ENCODE measurements at regions not wholly inside any gene's neighbourhood (a gene's known extent, or its start where the extent isn't known, plus 50 kb on each side); places are given as distances from the start of the nearest gene placed in this dataset.

GRCh38 chr13:58994777-58995176 lies 1169.0 kb downstream of the DIAPH3 start:
- TF ChIP-seq POLR2AphosphoS5 (IDR thresholded peaks at IDR 0.05): no peak
- H3K36me3 ChIP-seq: no peaks in the 10 kb centered on the region
- H3K27me3 ChIP-seq: no peaks in the 10 kb centered on the region
- H3K27ac ChIP-seq: no peak overlapping the region
- no peak overlapping the region for H3K4me3 ChIP-seq
- H3K4me1 ChIP-seq: peaks cover 0 to 2% (median 0%) of the 10 kb centered on the region in 4 donors
- H3K9me3 ChIP-seq: no peaks in the 10 kb centered on the region
- ATAC-seq (ENCODE audit: low FRiP score in 2 of 2) (no peak), DNase-seq (no peak)

- H3K4me3 ChIP-seq: no peak overlapping the region
- no peak for DNase-seq
- no peaks in the 10 kb centered on the region for H3K27me3 ChIP-seq
- no peak for ATAC-seq (ENCODE audit: low FRiP score in 2 of 2)
- TF ChIP-seq EP300 (IDR thresholded peaks at IDR 0.05): no peak
- no peak for TF ChIP-seq POLR2A (IDR thresholded peaks at IDR 0.05)
- no peak for TF ChIP-seq POLR2AphosphoS5 (IDR thresholded peaks at IDR 0.05)
- TF ChIP-seq CTCF (IDR thresholded peaks at IDR 0.05): no peak
- peaks cover 0 to 2% (median 0%) of the 10 kb centered on the region in 4 donors for H3K4me1 ChIP-seq
- 42 to 45% methylated on average over 2 of the region's 2 CpGs for WGBS, 2 donors
- no peaks in the 10 kb centered on the region for H3K36me3 ChIP-seq
- no peaks in the 10 kb centered on the region for H3K9me3 ChIP-seq
- H3K27ac ChIP-seq: no peak overlapping the region
These were observed 1165.0 kb downstream of the DIAPH3 start for GRCh38 chr13:58998716-58999115.

- H3K9me3 ChIP-seq: no peaks in the 10 kb centered on the region
- no peak for TF ChIP-seq POLR2A (IDR thresholded peaks at IDR 0.05)
- no peak for TF ChIP-seq POLR2AphosphoS5 (IDR thresholded peaks at IDR 0.05)
- TF ChIP-seq EP300 (IDR thresholded peaks at IDR 0.05): no peak
- no peak for TF ChIP-seq CTCF (IDR thresholded peaks at IDR 0.05)
- H3K27ac ChIP-seq: no peak overlapping the region
- WGBS, 2 donors: 96 to 98% methylated on average over 2 of the region's 2 CpGs
- no peaks in the 10 kb centered on the region for H3K27me3 ChIP-seq
- ATAC-seq (ENCODE audit: low FRiP score in 2 of 2) (no peak), DNase-seq (no peak)
- H3K4me3 ChIP-seq: no peak overlapping the region
- peaks cover 0 to 2% (median 0%) of the 10 kb centered on the region in 4 donors for H3K4me1 ChIP-seq
- H3K36me3 ChIP-seq: no peaks in the 10 kb centered on the region
These were observed 1163.9 kb downstream of the DIAPH3 start for GRCh38 chr13:58999851-59000250.

GRCh38 chr13:59000770-59001169 lies 1163.0 kb downstream of the DIAPH3 start:
- Histone ChIP-seq H3K36me3 (no peaks in the 10 kb centered on the region), H3K9me3 (no peaks in the 10 kb centered on the region), H3K27ac (no peak overlapping the region), H3K4me1 (peaks cover 0 to 2% (median 0%) of the 10 kb centered on the region in 4 donors), H3K27me3 (no peaks in the 10 kb centered on the region), H3K4me3 (no peak overlapping the region)
- DNase-seq: no peak
- no peak for ATAC-seq (ENCODE audit: low FRiP score in 2 of 2)
- TF ChIP-seq CTCF (IDR thresholded peaks at IDR 0.05) (no peak), POLR2AphosphoS5 (IDR thresholded peaks at IDR 0.05) (no peak), POLR2A (IDR thresholded peaks at IDR 0.05) (no peak), EP300 (IDR thresholded peaks at IDR 0.05) (no peak)

- no peaks in the 10 kb centered on the region for H3K27me3 ChIP-seq
- ATAC-seq (ENCODE audit: low FRiP score in 2 of 2) (no peak), DNase-seq (no peak)
- no peak overlapping the region for H3K4me3 ChIP-seq
- 88% methylated on average over 11 of the region's 11 CpGs for WGBS, 2 donors
- TF ChIP-seq POLR2A (IDR thresholded peaks at IDR 0.05) (no peak), POLR2AphosphoS5 (IDR thresholded peaks at IDR 0.05) (no peak), EP300 (IDR thresholded peaks at IDR 0.05) (no peak), CTCF (IDR thresholded peaks at IDR 0.05) (no peak)
- no peaks in the 10 kb centered on the region for H3K36me3 ChIP-seq
- no peaks in the 10 kb centered on the region for H3K9me3 ChIP-seq
- no peaks in the 10 kb centered on the region for H3K4me1 ChIP-seq
- no peak overlapping the region for H3K27ac ChIP-seq
These were observed 1151.0 kb downstream of the DIAPH3 start for GRCh38 chr13:59012731-59013130.

All from upper lobe of left lung (tissue), 6 donors.